GM21786 (cell line): ENCODE measurements at regions not wholly inside any gene's neighbourhood (a gene's known extent, or its start where the extent isn't known, plus 50 kb on each side); places are given as distances from the start of the nearest gene placed in this dataset.
"Not testable (repeated sequence)": the region's sequence is repeated elsewhere in the genome, so short reads cannot be mapped to it uniquely, and the experiment has no call there.

ENCODE experiments used
- ATAC-seq: cut with Tn5 transposase; IDR thresholded peaks from one replicate; pipeline ENCODE4 v1.9.1; 2021; ENCODE audit not compliant: unreplicated experiment

GRCh38 chr1:102365071-102365470 lies 368.3 kb upstream of the OLFM3 start:
- ATAC-seq = no peak

GRCh38 chr1:102336602-102337001 lies 339.9 kb upstream of the OLFM3 start:
- ATAC-seq = no peak

- ATAC-seq = no peak
Measured at GRCh38 chr1:102318104-102318806, 321.5 kb upstream of the OLFM3 start.

GRCh38 chr1:102315096-102315495 lies 318.4 kb upstream of the OLFM3 start:
- ATAC-seq = no peak

- ATAC-seq = no peak
Measured at GRCh38 chr1:102296116-102296515, 299.4 kb upstream of the OLFM3 start.

- ATAC-seq = no peak
Measured at GRCh38 chr1:102282955-102283354, 286.2 kb upstream of the OLFM3 start.

GRCh38 chr1:102262994-102263393 lies 266.3 kb upstream of the OLFM3 start:
- no peak for ATAC-seq

- ATAC-seq = no peak
Measured at GRCh38 chr1:102252731-102253505, 256.2 kb upstream of the OLFM3 start.

GRCh38 chr1:102241431-102242338 lies 245.0 kb upstream of the OLFM3 start:
- peak; percentile 81 for ATAC-seq

GRCh38 chr1:102239247-102239646 lies 242.5 kb upstream of the OLFM3 start:
- ATAC-seq = no peak

- ATAC-seq = no peak
Measured at GRCh38 chr1:102234753-102235359, 238.1 kb upstream of the OLFM3 start.

GRCh38 chr1:102219463-102219862 lies 222.7 kb upstream of the OLFM3 start:
- ATAC-seq = peak; percentile 72

- ATAC-seq = not testable (repeated sequence)
Measured at GRCh38 chr1:102210891-102211290, 214.2 kb upstream of the OLFM3 start.

- no peak for ATAC-seq
Measured at GRCh38 chr1:102191723-102192122, 195.0 kb upstream of the OLFM3 start.

GRCh38 chr1:102190429-102190828 lies 193.7 kb upstream of the OLFM3 start:
- ATAC-seq = no peak

- ATAC-seq = no peak
Measured at GRCh38 chr1:102186536-102186935, 189.8 kb upstream of the OLFM3 start.

- ATAC-seq = no peak
Measured at GRCh38 chr1:102185260-102185659, 188.5 kb upstream of the OLFM3 start.

GRCh38 chr1:102184477-102184876 lies 187.8 kb upstream of the OLFM3 start:
- ATAC-seq = no peak

- no peak for ATAC-seq
Measured at GRCh38 chr1:102183711-102184110, 187.0 kb upstream of the OLFM3 start.

- no peak for ATAC-seq
Measured at GRCh38 chr1:102182603-102183260, 186.0 kb upstream of the OLFM3 start.
